ENCODE measurements at regions not wholly inside any gene's neighbourhood (a gene's known extent, or its start where the extent isn't known, plus 50 kb on each side); places are given as distances from the start of the nearest gene placed in this dataset.

- H3K4me3 ChIP-seq (replicated peaks in 1 of 2; ENCODE audit: low read depth in 1 of 2, low read length in 2 of 2), result no peak overlapping the region
- H3K36me3 ChIP-seq (ENCODE audit: control insufficient read depth in 1 of 2, insufficient read depth in 2 of 2, low read length in 2 of 2), result no peaks in the 10 kb centered on the region
- H3K9me3 ChIP-seq (ENCODE audit: control insufficient read depth in 1 of 2, insufficient read depth in 1 of 2, low read depth in 1 of 2, low read length in 2 of 2), result no peaks in the 10 kb centered on the region
- no peak overlapping the region for H3K9ac ChIP-seq (ENCODE audit: low read length)
- CTCF ChIA-PET, result no interaction called here
- H3K27ac ChIP-seq (ENCODE audit: low read depth, low read length), result no peak overlapping the region
- H3K79me2 ChIP-seq (ENCODE audit: insufficient read depth, low read length), result no peaks in the 10 kb centered on the region
- H2AFZ ChIP-seq (ENCODE audit: low read depth, low read length, poor library complexity, severe bottlenecking), result no peak overlapping the region
- POLR2A ChIA-PET, result no interaction called here
- RAD21 ChIA-PET (ENCODE audit: low non-redundant PET in 1 of 2, low total read pairs in 2 of 2, uncharacterized antibody in 2 of 2, unreplicated experiment in 2 of 2), result no interaction called here
- intact Hi-C loops (cut with micrococcal nuclease), result no loop called here
- H4K20me1 ChIP-seq (ENCODE audit: insufficient read depth), result no peaks in the 10 kb centered on the region
- TF ChIP-seq CBX3 (IDR thresholded peaks at IDR 0.05; ENCODE audit: low read depth), result no peak
- no peak for TF ChIP-seq CTCF (IDR thresholded peaks at IDR 0.05 in 2 of 3, conservative IDR thresholded peaks at IDR 0.05 in 1 of 3; ENCODE audit: borderline replicate concordance in 1 of 3, insufficient read depth in 1 of 3, low read depth in 2 of 3, low read length in 2 of 3)
- TF ChIP-seq YY1 (IDR thresholded peaks at IDR 0.05; ENCODE audit: extremely low read depth, insufficient replicate concordance, low read depth, low read length), result no peak
- TF ChIP-seq FOSL1 (IDR thresholded peaks at IDR 0.05; ENCODE audit: low read depth), result no peak
- TF ChIP-seq, protein P1, sequence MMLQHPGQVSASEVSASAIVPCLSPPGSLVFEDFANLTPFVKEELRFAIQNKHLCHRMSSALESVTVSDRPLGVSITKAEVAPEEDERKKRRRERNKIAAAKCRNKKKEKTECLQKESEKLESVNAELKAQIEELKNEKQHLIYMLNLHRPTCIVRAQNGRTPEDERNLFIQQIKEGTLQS (IDR thresholded peaks at IDR 0.05), result no peak
- no peak overlapping the region for H3K4me2 ChIP-seq (ENCODE audit: low read length)
- H3K4me1 ChIP-seq (ENCODE audit: control insufficient read depth in 1 of 2, insufficient read depth in 2 of 2, low read length in 2 of 2), result no peaks in the 10 kb centered on the region
- no peaks in the 10 kb centered on the region for H3K27me3 ChIP-seq (ENCODE audit: insufficient read depth, low read length)
- ATAC-seq (no peak), DNase-seq (ENCODE audit: low read depth, low spot score) (no peak)
- no TSS peak for BruUV-seq (replicated peaks)
- H3K9me2 ChIP-seq (ENCODE audit: insufficient read depth), result no peaks in the 10 kb centered on the region
Measured at GRCh38 chr3:27641271-27641800, 80.8 kb downstream of the EOMES start.

DNA sequence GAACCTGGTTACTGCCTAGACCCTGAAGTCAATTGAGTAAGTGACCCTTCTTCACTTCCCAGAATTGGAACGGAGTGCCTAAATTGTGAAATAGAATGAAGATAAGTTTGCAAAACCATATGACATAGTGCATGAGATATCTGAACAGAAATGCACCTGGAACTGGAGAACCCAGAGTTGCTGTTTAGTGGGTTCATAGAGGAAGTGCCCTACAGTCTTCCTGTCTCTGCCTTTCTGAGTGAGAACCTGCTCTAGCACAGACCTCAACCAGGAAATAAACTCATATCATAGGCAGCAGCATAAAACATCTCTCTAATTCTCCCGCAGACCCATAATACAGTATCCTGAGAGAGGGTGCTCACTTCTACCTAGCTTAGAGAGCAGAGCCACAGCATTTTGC lies 82.9 kb downstream of the EOMES start:
- ChIA-PET POLR2A (no interaction called here), RAD21 (ENCODE audit: low non-redundant PET in 1 of 2, low total read pairs in 2 of 2, uncharacterized antibody in 2 of 2, unreplicated experiment in 2 of 2) (no interaction called here), CTCF (no interaction called here)
- no peaks in the 10 kb centered on the region for H3K36me3 ChIP-seq (ENCODE audit: control insufficient read depth in 1 of 2, insufficient read depth in 2 of 2, low read length in 2 of 2)
- H3K27ac ChIP-seq (ENCODE audit: low read depth, low read length), result no peak overlapping the region
- ATAC-seq (no peak), DNase-seq (ENCODE audit: low read depth, low spot score) (no peak)
- H3K4me1 ChIP-seq (ENCODE audit: control insufficient read depth in 1 of 2, insufficient read depth in 2 of 2, low read length in 2 of 2), result no peaks in the 10 kb centered on the region
- H3K9me3 ChIP-seq (ENCODE audit: control insufficient read depth in 1 of 2, insufficient read depth in 1 of 2, low read depth in 1 of 2, low read length in 2 of 2), result no peaks in the 10 kb centered on the region
- H3K79me2 ChIP-seq (ENCODE audit: insufficient read depth, low read length), result no peaks in the 10 kb centered on the region
- no TSS peak for BruUV-seq (replicated peaks)
- H3K9ac ChIP-seq (ENCODE audit: low read length), result no peak overlapping the region
- intact Hi-C loops (cut with micrococcal nuclease), result no loop called here
- no peaks in the 10 kb centered on the region for H4K20me1 ChIP-seq (ENCODE audit: insufficient read depth)
- no peak overlapping the region for H3K4me2 ChIP-seq (ENCODE audit: low read length)
- no peak overlapping the region for H3K4me3 ChIP-seq (replicated peaks in 1 of 2; ENCODE audit: low read depth in 1 of 2, low read length in 2 of 2)
- H3K9me2 ChIP-seq (ENCODE audit: insufficient read depth), result no peaks in the 10 kb centered on the region
- H2AFZ ChIP-seq (ENCODE audit: low read depth, low read length, poor library complexity, severe bottlenecking), result no peak overlapping the region
- no peaks in the 10 kb centered on the region for H3K27me3 ChIP-seq (ENCODE audit: insufficient read depth, low read length)
- TF ChIP-seq, protein P1 (IDR thresholded peaks at IDR 0.05), result no peak
- TF ChIP-seq CTCF (IDR thresholded peaks at IDR 0.05 in 2 of 3, conservative IDR thresholded peaks at IDR 0.05 in 1 of 3; ENCODE audit: borderline replicate concordance in 1 of 3, insufficient read depth in 1 of 3, low read depth in 2 of 3, low read length in 2 of 3), result no peak
- TF ChIP-seq EGR1 (IDR thresholded peaks at IDR 0.05; ENCODE audit: low read depth), result no peak
- no peak for TF ChIP-seq REST (IDR thresholded peaks at IDR 0.05; ENCODE audit: low read depth)
